ENCODE measurements at regions not wholly inside any gene's neighbourhood (a gene's known extent, or its start where the extent isn't known, plus 50 kb on each side); places are given as distances from the start of the nearest gene placed in this dataset.

DNA sequence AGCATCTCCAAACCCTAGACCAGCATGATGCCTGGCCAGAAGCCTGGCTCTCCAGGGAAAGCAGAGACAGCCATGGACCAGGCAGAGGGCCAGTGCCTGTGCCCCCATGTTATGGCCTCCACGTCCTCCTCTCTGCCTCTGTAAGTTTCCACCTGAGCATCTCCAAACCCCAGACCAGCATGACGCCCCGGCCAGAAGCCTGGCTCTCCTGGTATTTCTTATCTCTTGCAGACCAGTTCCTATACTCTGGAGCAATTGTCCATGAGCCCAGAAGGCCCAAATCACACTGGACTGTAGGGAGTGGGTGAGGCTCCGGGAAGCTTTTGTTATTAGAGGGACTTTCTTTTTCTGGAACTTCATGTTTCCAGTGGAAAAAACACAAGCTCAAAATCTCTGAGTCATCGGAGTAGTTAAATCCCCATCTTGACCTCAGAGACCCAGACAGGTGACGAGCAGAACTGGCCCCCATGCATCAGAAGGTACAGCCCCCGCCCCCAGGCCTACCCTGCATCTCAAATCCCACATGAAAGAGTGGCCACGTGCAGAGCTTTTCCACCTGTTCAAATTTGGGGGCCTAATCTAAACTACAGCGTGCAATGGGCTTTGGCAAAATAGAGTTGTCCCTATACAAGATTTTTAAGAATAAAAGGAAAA, 110.2 kb upstream of the FOXQ1 start:
- intact Hi-C loops (cut with micrococcal nuclease): no loop called here
- H3K27ac Mint-ChIP-seq: no peak overlapping the region
- no peak for DNase-seq
- H3K27me3 Mint-ChIP-seq: no peaks in the 10 kb centered on the region
- no peaks in the 10 kb centered on the region for H3K9me3 Mint-ChIP-seq
- no peak overlapping the region for H3K4me3 Mint-ChIP-seq
- H3K4me1 Mint-ChIP-seq: no peaks in the 10 kb centered on the region
- no peaks in the 10 kb centered on the region for H3K36me3 Mint-ChIP-seq (ENCODE audit: low read depth)

DNA sequence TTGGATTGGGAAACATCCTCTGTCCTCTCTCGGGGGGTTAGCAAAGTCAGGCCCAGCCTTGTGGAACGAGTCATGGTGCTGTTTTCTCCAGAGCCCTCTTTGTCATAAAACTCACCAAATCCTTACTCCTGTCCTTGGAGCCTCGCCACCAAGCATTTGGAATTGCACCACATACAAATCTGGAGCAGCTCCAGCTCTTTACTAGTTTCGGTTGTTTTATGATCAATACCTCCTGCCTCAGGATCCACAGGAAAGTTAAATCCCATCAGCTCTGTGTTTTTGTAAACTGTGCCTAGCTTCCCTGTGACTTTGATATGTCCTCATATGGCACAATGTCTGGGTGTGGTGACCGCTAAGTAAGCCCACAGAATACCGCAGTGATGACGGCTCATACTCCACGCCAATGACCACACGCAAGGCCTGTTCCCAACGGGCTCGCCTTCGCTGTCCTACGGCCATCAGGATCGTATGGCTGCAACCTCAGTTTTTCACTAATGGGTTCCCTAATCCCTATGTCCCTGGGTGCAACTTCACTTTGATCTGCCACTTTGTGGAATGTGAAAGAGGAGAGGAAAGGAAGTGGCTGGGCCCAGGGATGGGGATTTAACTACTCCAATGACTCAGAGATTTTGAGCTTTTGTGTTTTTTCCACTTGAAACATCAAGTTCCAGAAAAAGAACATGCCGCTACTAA, 111.3 kb upstream of the FOXQ1 start:
- Mint-ChIP-seq H3K9me3 (peaks cover 4% of the 10 kb centered on the region), H3K36me3 (ENCODE audit: low read depth) (no peaks in the 10 kb centered on the region), H3K4me1 (no peaks in the 10 kb centered on the region), H3K4me3 (no peak overlapping the region), H3K27me3 (no peaks in the 10 kb centered on the region), H3K27ac (no peak overlapping the region)
- DNase-seq: no peak
- intact Hi-C loops (cut with micrococcal nuclease): no loop called here

DNA sequence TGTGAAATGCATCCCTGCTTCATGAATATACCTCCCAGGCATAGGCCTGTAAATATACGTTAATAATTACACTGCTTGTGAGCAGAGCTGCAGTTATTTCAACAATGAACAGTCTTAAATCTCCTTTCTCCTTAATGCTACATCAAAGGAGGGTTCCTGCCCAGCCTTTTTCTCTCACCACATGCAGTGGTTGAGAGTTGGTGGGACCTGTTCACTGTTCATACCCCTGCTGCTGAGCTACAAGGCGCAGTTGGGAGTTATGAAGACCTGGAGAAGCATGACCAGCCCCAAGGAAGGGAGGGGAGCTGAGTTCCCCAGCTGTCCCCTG, 111.9 kb upstream of the FOXQ1 start:
- Mint-ChIP-seq H3K27ac (no peak overlapping the region), H3K36me3 (ENCODE audit: low read depth) (no peaks in the 10 kb centered on the region), H3K4me3 (no peak overlapping the region), H3K27me3 (no peaks in the 10 kb centered on the region), H3K9me3 (peaks cover 4% of the 10 kb centered on the region), H3K4me1 (no peaks in the 10 kb centered on the region)
- no peak for DNase-seq
- intact Hi-C loops (cut with micrococcal nuclease): no loop called here

DNA sequence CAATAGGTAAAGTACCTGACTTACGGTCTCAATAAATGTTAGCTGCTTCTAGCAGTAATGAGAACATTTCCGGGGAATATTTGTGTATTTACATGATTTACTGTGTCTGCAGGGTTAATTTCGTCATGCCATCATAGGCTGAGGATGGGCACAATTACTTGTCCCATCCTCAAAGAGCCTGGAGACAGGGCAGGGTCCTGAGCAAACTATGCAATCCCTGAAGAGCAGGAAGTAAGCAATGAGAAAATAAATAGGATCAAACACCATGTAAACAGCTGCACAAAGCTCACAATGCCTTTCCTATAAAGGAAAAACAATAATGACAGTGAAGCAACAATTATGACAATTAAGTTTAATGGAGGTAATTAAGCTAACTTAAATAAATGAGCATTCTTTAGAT, 114.6 kb upstream of the FOXQ1 start:
- Mint-ChIP-seq H3K36me3 (ENCODE audit: low read depth) (no peaks in the 10 kb centered on the region), H3K4me1 (no peaks in the 10 kb centered on the region), H3K4me3 (no peak overlapping the region), H3K27me3 (no peaks in the 10 kb centered on the region), H3K9me3 (peaks cover 4% of the 10 kb centered on the region), H3K27ac (no peak overlapping the region)
- intact Hi-C loops (cut with micrococcal nuclease): no loop called here
- no peak for DNase-seq

DNA sequence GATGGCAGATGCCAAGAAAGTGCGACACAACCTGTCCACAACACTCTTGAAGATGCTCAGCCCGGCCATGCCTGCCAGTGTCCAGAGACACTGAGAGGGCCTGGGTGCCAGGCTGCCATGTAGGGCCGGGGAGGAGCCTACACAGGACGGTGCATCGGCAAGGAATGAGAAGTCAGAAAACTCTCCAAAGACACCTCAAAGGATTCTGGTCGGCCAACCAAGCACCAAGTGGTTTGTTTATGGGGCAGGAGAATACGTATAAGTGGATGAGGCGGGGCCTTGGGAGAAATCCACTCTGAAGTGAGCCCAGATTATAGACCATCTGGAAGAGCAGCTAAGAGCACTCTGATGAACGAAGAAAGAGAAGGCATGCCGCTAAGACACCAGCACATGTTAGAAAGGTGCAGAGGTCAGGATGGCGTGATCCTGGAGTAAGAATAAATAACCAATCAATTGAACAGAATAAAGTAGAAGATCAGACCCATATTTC, 120.7 kb upstream of the FOXQ1 start:
- no peak for DNase-seq
- intact Hi-C loops (cut with micrococcal nuclease): no loop called here
- Mint-ChIP-seq H3K4me1 (no peaks in the 10 kb centered on the region), H3K9me3 (peaks cover 2% of the 10 kb centered on the region), H3K36me3 (ENCODE audit: low read depth) (no peaks in the 10 kb centered on the region), H3K4me3 (no peak overlapping the region), H3K27ac (no peak overlapping the region), H3K27me3 (no peaks in the 10 kb centered on the region)

DNA sequence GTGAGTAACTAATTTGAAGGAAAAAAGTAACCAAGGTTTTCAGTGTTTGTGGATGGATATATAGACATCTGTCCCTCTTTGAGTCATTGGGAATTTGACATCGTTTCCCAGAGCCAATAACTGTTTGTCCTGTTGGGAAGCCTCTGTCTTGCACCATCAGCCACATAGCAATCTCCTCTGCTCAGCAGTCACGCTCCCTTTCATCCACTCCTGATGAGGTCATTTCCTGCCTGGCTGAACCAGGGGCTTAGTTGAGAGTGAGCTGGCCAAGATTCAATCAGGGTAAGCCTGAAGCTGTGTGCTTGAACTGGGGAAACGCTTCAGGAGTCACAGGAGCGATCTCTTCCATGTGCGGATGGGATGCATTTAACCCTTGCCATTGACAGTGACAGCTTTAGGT, 121.5 kb upstream of the FOXQ1 start:
- no peaks in the 10 kb centered on the region for H3K4me1 Mint-ChIP-seq
- intact Hi-C loops (cut with micrococcal nuclease): no loop called here
- H3K36me3 Mint-ChIP-seq (ENCODE audit: low read depth): no peaks in the 10 kb centered on the region
- H3K27me3 Mint-ChIP-seq: no peaks in the 10 kb centered on the region
- H3K4me3 Mint-ChIP-seq: no peak overlapping the region
- DNase-seq: no peak
- H3K9me3 Mint-ChIP-seq: no peaks in the 10 kb centered on the region
- no peak overlapping the region for H3K27ac Mint-ChIP-seq

DNA sequence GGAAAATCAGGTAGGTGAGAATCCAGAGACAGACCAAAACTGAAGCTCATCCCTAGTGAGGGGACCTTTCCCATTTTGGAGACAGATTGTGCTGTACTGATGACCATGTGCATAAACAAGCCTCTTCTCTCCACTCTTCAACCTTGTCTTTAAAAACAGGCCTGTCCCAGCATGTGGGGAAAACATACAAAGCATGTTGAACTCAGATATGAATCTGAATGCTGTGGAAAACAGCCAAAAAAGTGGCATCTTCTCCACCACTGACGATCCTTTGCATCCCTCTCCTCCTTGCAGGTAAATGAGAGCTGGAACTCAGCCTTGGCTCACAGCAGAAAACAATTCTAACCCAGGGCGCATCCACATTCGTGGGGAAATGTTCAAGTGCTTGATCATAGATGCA, 123.7 kb upstream of the FOXQ1 start:
- Mint-ChIP-seq H3K27ac (no peak overlapping the region), H3K4me1 (no peaks in the 10 kb centered on the region), H3K36me3 (ENCODE audit: low read depth) (no peaks in the 10 kb centered on the region), H3K27me3 (no peaks in the 10 kb centered on the region), H3K4me3 (no peak overlapping the region), H3K9me3 (no peaks in the 10 kb centered on the region)
- no peak for DNase-seq
- intact Hi-C loops (cut with micrococcal nuclease): no loop called here

DNA sequence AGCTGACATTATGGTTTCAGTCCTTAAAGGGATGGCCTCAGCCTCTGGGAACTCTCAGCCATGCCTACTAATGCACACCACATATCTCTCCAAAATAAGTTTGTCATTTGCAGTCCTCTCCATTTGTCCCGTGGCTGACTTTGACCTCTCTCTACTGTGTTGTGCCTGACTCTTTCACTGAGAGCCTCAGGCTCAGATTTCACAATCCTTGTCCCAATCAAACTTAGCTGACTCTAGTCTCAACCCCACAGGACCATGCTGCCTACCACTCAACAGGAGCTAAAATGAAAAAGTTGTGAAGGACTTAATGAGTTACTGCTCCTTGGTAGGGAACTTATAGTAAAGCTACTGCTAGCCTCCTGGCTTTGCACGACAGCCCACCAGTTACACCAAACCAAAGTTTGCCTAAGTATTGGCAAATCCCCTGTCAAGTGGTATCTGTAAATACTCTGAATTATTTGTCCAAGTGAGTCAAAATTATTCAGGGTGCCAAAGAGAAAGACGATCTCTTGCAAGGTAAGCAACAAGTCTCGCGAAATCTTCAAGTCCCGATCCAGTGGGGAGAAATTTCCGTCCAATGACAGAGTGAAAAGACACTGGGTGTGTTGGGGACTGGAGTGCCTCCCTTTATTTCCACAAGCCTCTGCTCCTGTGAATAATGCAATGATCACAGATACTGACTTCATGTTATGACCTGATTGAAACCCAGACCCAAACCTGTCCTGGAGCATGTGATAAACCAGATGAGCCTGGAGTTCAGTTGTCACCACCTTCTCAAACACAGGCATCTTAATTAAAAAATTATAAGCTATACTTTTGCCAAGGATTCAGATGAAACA, 124.4 kb upstream of the FOXQ1 start:
- peak; percentile 21 for DNase-seq
- Mint-ChIP-seq H3K4me3 (no peak overlapping the region), H3K9me3 (no peaks in the 10 kb centered on the region), H3K36me3 (ENCODE audit: low read depth) (no peaks in the 10 kb centered on the region), H3K27me3 (no peaks in the 10 kb centered on the region), H3K27ac (no peak overlapping the region), H3K4me1 (no peaks in the 10 kb centered on the region)
- intact Hi-C loops (cut with micrococcal nuclease): no loop called here

DNA sequence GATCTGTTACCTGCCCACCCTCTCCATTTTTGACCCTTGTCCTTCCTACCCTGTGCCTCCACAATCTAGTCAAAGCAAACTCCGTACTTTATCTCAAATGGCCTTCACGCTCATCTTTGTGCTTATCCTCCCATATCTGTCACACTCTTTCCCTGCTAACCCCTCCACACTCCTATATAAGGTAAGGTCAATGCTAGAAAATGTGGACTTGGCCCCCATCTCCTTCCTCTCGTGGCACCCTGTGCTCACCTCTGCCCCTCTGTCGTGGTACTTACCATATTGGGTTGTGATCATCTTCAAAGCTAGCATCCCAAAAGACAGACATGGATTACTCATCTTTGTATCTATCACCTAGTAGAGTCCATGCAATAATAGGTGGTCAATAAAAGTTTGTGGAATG, 127.6 kb upstream of the FOXQ1 start:
- Mint-ChIP-seq H3K27me3 (peaks cover 3% of the 10 kb centered on the region), H3K4me3 (no peak overlapping the region), H3K27ac (no peak overlapping the region), H3K9me3 (no peaks in the 10 kb centered on the region), H3K36me3 (ENCODE audit: low read depth) (no peaks in the 10 kb centered on the region), H3K4me1 (no peaks in the 10 kb centered on the region)
- DNase-seq: no peak
- intact Hi-C loops (cut with micrococcal nuclease): no loop called here

DNA sequence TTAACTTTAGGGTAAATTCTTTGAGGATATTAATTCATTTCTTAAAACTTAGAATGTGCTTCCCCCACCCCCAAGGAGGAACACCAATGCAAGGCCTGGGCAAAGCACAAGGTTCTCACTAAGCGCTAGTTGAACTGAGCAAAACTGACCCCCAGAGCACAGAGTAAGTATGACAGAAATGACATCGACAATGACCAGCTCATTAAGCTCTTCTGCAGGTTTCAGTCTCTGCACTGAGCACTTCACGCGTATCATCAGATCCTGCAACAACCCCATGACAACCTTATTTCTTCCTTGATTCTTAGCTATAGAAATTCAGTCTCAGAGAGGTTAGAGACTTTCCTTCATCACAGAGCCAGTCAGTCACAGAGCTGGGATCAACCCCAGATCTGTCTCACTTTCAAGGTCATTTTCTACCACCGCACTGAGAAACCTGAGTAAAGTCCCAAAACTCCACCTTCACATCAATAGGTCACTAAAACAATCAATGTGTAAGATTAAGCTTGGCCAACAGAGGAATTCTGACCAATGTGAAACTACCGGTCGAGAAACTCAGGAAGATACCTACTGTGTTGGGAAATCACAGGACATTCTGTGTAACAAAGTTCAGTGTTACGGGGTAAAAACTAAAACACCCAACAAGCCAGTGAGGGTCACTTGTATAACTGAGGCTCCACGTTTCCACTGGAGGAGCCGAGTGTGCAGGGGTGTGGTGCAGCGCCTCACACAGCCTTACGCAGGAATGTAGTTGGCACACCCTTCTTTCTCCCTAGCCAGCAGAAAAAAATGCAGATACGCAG, 129.0 kb upstream of the FOXQ1 start:
- Mint-ChIP-seq H3K36me3 (ENCODE audit: low read depth) (no peaks in the 10 kb centered on the region), H3K27ac (no peak overlapping the region)
- intact Hi-C loops (cut with micrococcal nuclease): no loop called here

DNA sequence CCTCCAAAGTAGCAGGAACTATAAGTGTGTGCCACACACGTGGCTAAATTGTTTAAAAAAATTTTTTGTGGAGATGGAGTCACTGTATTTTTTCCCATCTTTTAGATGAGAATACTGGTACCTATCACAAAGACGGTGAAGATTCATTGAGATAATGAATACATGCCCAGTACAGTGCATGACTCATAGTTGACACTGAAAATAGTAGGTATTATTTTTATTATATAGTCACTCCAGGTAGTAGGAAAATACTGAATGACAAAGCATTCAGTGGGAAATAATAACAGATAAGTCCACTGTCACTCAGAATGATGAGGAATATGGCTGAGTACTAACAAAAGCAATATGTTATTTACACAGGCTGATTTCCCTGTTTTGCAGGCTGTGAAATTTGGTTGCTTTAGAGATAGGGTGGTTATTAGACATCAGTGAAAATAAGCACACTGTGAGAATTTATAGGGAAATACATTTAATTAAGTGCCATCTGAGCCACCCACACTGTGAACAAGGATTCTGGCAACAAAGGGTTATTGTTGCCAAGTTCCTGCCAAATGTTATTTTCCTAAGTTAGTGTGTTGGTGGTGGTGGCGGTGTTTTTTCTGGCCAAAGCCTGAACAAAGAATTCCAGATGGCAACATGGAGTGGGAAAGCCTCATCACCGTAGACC, 129.8 kb upstream of the FOXQ1 start:
- Mint-ChIP-seq H3K4me1 (no peaks in the 10 kb centered on the region), H3K27me3 (peaks cover 3% of the 10 kb centered on the region), H3K9me3 (no peaks in the 10 kb centered on the region), H3K36me3 (ENCODE audit: low read depth) (no peaks in the 10 kb centered on the region), H3K4me3 (no peak overlapping the region), H3K27ac (no peak overlapping the region)
- no peak for DNase-seq
- intact Hi-C loops (cut with micrococcal nuclease): no loop called here

More for the DNA sequence above, 129.0 kb upstream of the FOXQ1 start:
- Mint-ChIP-seq H3K4me3 (no peak overlapping the region), H3K27me3 (peaks cover 3% of the 10 kb centered on the region), H3K4me1 (no peaks in the 10 kb centered on the region), H3K9me3 (no peaks in the 10 kb centered on the region)
- no peak for DNase-seq

DNA sequence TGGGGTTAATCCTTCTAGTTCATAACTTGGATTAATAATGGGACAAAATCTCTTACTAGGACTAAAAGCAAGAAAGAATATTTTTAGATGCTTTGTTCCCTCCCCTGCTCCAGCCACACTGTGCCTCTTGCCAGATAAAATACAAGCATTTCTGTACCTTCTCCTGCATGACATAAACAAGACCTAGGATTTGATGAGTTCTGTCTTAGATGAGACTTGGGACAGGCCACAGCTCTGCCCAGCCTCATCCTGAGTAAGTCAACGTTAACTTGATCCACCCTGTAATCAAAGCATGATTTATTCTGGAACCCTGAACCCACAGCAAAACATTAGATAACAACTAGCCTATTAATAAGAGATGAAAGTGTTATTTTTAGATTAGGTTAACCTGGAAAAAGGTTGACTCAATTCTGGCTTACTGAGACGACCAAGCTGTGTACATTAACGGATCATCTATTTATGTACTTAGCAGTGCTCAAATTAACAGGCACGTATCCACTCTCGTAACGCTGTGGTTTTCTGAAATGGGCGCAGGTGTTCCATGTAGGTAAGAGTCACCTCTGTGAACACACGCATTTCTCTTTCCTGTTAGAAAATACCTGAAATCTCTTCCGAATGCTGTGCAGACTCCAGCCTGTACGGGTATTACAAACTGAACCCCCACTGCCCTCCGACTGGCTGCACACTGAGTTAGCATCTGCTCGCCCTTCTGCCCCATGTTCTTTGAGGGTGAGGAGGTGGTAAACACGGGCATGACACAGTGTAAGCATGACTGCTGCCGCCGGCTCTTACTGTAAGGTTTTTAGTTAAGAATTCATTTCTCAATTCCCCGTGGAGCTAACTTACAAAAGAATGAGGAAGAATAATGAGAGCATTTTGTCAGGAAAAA, 132.1 kb upstream of the FOXQ1 start:
- no peak for DNase-seq
- peaks cover 3% of the 10 kb centered on the region for H3K27me3 Mint-ChIP-seq
- H3K9me3 Mint-ChIP-seq: no peaks in the 10 kb centered on the region
- no peaks in the 10 kb centered on the region for H3K4me1 Mint-ChIP-seq
- H3K36me3 Mint-ChIP-seq (ENCODE audit: low read depth): no peaks in the 10 kb centered on the region
- intact Hi-C loops (cut with micrococcal nuclease): no loop called here
- H3K4me3 Mint-ChIP-seq: no peak overlapping the region
- no peak overlapping the region for H3K27ac Mint-ChIP-seq

DNA sequence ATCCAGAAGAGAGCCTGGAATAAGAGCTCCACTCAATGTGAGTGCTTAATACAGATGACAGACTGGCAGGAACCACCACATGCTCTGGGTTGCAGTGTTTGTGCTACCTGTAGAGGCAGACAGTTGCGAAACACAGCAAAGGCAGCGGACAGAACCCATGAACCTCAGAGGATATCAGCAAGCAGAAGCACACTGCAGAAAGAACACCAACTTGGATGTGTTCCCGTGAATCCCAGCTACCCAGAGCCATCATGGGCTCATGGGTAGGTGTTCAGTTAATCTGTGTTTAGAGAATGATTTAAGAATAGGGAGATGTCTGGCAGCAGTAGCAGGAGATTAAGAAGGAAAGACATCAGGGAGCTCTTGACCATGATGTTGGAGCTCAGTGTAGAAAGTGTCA, 133.3 kb upstream of the FOXQ1 start:
- Mint-ChIP-seq H3K9me3 (no peaks in the 10 kb centered on the region), H3K36me3 (ENCODE audit: low read depth) (no peaks in the 10 kb centered on the region), H3K4me3 (no peak overlapping the region), H3K27ac (no peak overlapping the region), H3K4me1 (no peaks in the 10 kb centered on the region), H3K27me3 (peaks cover 3% of the 10 kb centered on the region)
- intact Hi-C loops (cut with micrococcal nuclease): no loop called here
- DNase-seq: no peak

All from activated CD4-positive, alpha-beta T cell treated with anti-CD3 and anti-CD28 coated beads, Interleukin-2, amount 10 ng/mL, durations not matched to agents 24 days and 14 days (primary cell).